ENCODE measurements at regions not wholly inside any gene's neighbourhood (a gene's known extent, or its start where the extent isn't known, plus 50 kb on each side); places are given as distances from the start of the nearest gene placed in this dataset.

DNA sequence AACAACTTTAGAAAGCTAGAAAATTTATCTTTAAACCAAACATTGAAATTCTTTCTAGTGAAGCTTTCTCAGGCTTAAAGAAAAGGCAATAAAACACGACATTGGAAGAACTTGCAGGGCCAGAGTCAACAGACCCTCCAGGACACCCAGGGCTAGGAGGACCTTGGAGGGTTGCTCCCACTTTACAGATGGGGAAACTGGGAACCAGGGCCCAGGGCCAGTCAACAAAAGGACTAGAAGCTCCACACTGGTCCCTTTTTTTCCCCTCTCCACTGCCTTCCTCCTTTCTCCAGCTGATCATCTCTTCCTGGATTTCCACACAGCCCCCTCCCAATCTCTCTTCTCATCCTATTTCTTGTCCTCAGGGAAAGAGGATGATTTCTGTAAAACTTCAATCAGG, 307.7 kb upstream of the CDH5 start:
- ChIA-PET CTCF (no interaction called here), POLR2A (no interaction called here)
- TF ChIP-seq HDGF (IDR thresholded peaks at IDR 0.05; ENCODE audit: borderline replicate concordance) (no peak), ARNT (IDR thresholded peaks at IDR 0.05) (no peak), FOXM1 (IDR thresholded peaks at IDR 0.05; ENCODE audit: borderline replicate concordance) (no peak), ZNF384 (IDR thresholded peaks at IDR 0.05) (no peak), TARDBP (IDR thresholded peaks at IDR 0.05) (no peak), LEF1 (IDR thresholded peaks at IDR 0.05; ENCODE audit: borderline replicate concordance) (no peak), NFRKB (IDR thresholded peaks at IDR 0.05) (no peak), L3MBTL2 (conservative IDR thresholded peaks at IDR 0.05) (no peak), FOXK2 (IDR thresholded peaks at IDR 0.05) (no peak), FOXA1 (IDR thresholded peaks at IDR 0.05) (no peak), SP1 (IDR thresholded peaks at IDR 0.05) (no peak), ELF4 (IDR thresholded peaks at IDR 0.05) (no peak), BHLHE40 (IDR thresholded peaks at IDR 0.05; ENCODE audit: borderline replicate concordance) (no peak), SUZ12 (IDR thresholded peaks at IDR 0.05) (no peak), CTBP1 (IDR thresholded peaks at IDR 0.05; ENCODE audit: borderline replicate concordance) (no peak)
- TF ChIP-seq, protein P1, sequence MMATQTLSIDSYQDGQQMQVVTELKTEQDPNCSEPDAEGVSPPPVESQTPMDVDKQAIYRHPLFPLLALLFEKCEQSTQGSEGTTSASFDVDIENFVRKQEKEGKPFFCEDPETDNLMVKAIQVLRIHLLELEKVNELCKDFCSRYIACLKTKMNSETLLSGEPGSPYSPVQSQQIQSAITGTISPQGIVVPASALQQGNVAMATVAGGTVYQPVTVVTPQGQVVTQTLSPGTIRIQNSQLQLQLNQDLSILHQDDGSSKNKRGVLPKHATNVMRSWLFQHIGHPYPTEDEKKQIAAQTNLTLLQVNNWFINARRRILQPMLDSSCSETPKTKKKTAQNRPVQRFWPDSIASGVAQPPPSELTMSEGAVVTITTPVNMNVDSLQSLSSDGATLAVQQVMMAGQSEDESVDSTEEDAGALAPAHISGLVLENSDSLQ (IDR thresholded peaks at IDR 0.05): no peak
- no peak for DNase-seq (ENCODE audit: extremely low spot score)

DNA sequence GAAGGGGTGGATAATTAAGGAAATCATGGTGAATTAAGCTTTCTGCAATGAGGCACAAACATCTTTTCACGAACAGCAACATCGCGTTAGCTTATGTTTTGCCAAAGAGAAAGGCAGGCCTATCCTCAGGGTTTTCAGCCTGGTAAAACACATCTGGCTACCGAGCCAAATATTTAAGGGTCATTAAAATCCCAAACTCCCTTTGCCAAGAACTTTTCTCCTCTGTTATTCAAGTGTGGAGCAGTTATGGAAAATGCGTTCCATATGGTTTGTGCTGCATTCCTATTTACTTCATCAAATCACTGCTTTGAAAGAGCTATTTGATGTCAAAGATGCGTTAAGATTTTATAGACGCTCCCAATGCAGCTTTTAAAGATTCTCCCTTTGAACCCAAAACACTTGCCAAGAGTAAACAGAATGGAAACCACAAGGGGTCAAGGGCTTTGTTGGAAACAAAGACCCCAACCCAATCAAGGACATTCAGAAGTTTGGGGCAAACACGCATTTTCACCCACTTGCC, 308.3 kb upstream of the CDH5 start:
- ChIA-PET POLR2A (no interaction called here), CTCF (no interaction called here)
- DNase-seq (ENCODE audit: extremely low spot score): no peak
- TF ChIP-seq, protein P1 (IDR thresholded peaks at IDR 0.05): no peak
- TF ChIP-seq CTBP1 (IDR thresholded peaks at IDR 0.05; ENCODE audit: borderline replicate concordance): no peak
- TF ChIP-seq ELF4 (IDR thresholded peaks at IDR 0.05): no peak
- TF ChIP-seq ARNT (IDR thresholded peaks at IDR 0.05): no peak
- TF ChIP-seq FOXM1 (IDR thresholded peaks at IDR 0.05; ENCODE audit: borderline replicate concordance): no peak
- TF ChIP-seq HDGF (IDR thresholded peaks at IDR 0.05; ENCODE audit: borderline replicate concordance): no peak
- no peak for TF ChIP-seq FOXK2 (IDR thresholded peaks at IDR 0.05)
- TF ChIP-seq LEF1 (IDR thresholded peaks at IDR 0.05; ENCODE audit: borderline replicate concordance): no peak
- TF ChIP-seq BHLHE40 (IDR thresholded peaks at IDR 0.05; ENCODE audit: borderline replicate concordance): no peak
- TF ChIP-seq ZNF384 (IDR thresholded peaks at IDR 0.05): no peak

DNA sequence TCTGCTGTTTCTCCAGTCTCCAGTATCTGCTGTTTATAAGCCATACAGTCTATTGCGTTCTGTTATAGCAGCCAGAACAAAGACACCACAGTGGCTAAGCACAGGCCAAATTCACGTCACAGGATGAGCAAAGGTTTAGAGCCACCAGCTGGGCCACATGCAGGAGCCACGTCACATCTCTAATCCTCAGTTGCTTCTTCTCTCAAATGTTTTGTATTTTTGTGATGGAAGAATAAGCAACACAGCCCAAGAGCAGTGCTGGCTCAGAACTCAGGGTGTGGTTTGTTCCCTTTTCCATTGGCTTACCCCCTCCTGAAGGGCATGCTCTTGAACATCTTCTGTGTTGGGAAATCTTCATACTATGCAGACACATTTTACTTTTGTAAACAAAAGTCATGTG, 309.4 kb upstream of the CDH5 start:
- ChIA-PET CTCF (no interaction called here), POLR2A (no interaction called here)
- DNase-seq (ENCODE audit: extremely low spot score): no peak
- no peak for TF ChIP-seq HDGF (IDR thresholded peaks at IDR 0.05; ENCODE audit: borderline replicate concordance)
- TF ChIP-seq NFRKB (IDR thresholded peaks at IDR 0.05): no peak
- TF ChIP-seq CTBP1 (IDR thresholded peaks at IDR 0.05; ENCODE audit: borderline replicate concordance): no peak
- no peak for TF ChIP-seq ARNT (IDR thresholded peaks at IDR 0.05)
- no peak for TF ChIP-seq ZNF384 (IDR thresholded peaks at IDR 0.05)
- no peak for TF ChIP-seq SUZ12 (IDR thresholded peaks at IDR 0.05)
- TF ChIP-seq L3MBTL2 (conservative IDR thresholded peaks at IDR 0.05): no peak
- TF ChIP-seq ELF4 (IDR thresholded peaks at IDR 0.05): no peak
- no peak for TF ChIP-seq FOXA1 (IDR thresholded peaks at IDR 0.05)
- no peak for TF ChIP-seq FOXM1 (IDR thresholded peaks at IDR 0.05; ENCODE audit: borderline replicate concordance)
- no peak for TF ChIP-seq LEF1 (IDR thresholded peaks at IDR 0.05; ENCODE audit: borderline replicate concordance)
- TF ChIP-seq, protein P1 (IDR thresholded peaks at IDR 0.05): no peak
- TF ChIP-seq BHLHE40 (IDR thresholded peaks at IDR 0.05; ENCODE audit: borderline replicate concordance): no peak
- TF ChIP-seq SP1 (IDR thresholded peaks at IDR 0.05): no peak
- no peak for TF ChIP-seq FOXK2 (IDR thresholded peaks at IDR 0.05)
- TF ChIP-seq TARDBP (IDR thresholded peaks at IDR 0.05): no peak

DNA sequence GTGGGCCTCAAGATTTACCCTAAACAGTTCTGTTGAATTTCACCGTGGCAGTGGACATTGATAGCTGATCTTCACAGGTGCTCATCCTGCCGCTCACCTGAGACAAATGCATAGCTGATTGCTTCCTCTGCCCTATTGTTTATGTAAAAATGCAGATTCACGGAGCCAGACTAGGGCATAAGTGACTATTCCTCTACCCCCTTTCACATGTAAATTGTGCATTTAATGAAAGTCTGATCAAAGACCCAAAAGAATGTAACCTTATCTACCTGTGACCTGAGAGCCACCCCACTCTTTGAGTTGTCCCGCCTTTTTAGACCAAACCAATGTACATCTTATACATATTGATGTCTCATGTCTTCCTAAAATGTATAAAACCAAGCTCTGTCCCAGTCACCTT, 312.4 kb upstream of the CDH5 start:
- ChIA-PET POLR2A (no interaction called here), CTCF (no interaction called here)
- no peak for DNase-seq (ENCODE audit: extremely low spot score)
- TF ChIP-seq TARDBP (IDR thresholded peaks at IDR 0.05) (no peak), BHLHE40 (IDR thresholded peaks at IDR 0.05; ENCODE audit: borderline replicate concordance) (no peak), ZNF384 (IDR thresholded peaks at IDR 0.05) (no peak), FOXM1 (IDR thresholded peaks at IDR 0.05; ENCODE audit: borderline replicate concordance) (no peak), LEF1 (IDR thresholded peaks at IDR 0.05; ENCODE audit: borderline replicate concordance) (no peak), HDGF (IDR thresholded peaks at IDR 0.05; ENCODE audit: borderline replicate concordance) (no peak), ELF4 (IDR thresholded peaks at IDR 0.05) (no peak), FOXK2 (IDR thresholded peaks at IDR 0.05) (no peak), CTBP1 (IDR thresholded peaks at IDR 0.05; ENCODE audit: borderline replicate concordance) (no peak), ARNT (IDR thresholded peaks at IDR 0.05) (no peak), SUZ12 (IDR thresholded peaks at IDR 0.05) (no peak), SP1 (IDR thresholded peaks at IDR 0.05) (no peak), FOXA1 (IDR thresholded peaks at IDR 0.05) (no peak), L3MBTL2 (conservative IDR thresholded peaks at IDR 0.05) (no peak), NFRKB (IDR thresholded peaks at IDR 0.05) (no peak)
- TF ChIP-seq, protein P1 (IDR thresholded peaks at IDR 0.05): no peak

DNA sequence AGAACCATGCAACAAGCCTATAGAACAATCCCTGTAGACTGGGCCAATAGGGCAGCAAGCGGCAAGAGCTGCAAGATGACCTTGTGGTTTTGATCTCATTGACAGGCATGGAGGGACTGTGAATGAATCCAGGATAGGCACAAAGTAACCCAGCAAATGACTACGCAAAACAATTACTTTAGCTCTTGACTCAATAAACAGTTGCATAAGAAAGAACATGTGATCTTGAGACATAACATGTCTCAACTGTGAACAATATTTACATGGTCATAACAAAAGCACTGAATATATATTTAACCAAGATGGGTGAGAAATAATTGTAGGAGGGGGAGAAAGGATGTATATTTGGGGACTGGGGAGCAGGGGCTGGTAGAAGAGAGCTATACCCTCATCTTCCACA, 313.7 kb upstream of the CDH5 start:
- POLR2A ChIA-PET: no interaction called here
- DNase-seq (ENCODE audit: extremely low spot score): no peak

More for the DNA sequence above, 313.7 kb upstream of the CDH5 start:
- TF ChIP-seq L3MBTL2 (conservative IDR thresholded peaks at IDR 0.05) (no peak), SP1 (IDR thresholded peaks at IDR 0.05) (no peak), SUZ12 (IDR thresholded peaks at IDR 0.05) (no peak), TARDBP (IDR thresholded peaks at IDR 0.05) (no peak), ARNT (IDR thresholded peaks at IDR 0.05) (no peak), ELF4 (IDR thresholded peaks at IDR 0.05) (no peak), HDGF (IDR thresholded peaks at IDR 0.05; ENCODE audit: borderline replicate concordance) (no peak), BHLHE40 (IDR thresholded peaks at IDR 0.05; ENCODE audit: borderline replicate concordance) (no peak), FOXA1 (IDR thresholded peaks at IDR 0.05) (no peak), NFRKB (IDR thresholded peaks at IDR 0.05) (no peak), FOXM1 (IDR thresholded peaks at IDR 0.05; ENCODE audit: borderline replicate concordance) (no peak), ZNF384 (IDR thresholded peaks at IDR 0.05) (no peak), LEF1 (IDR thresholded peaks at IDR 0.05; ENCODE audit: borderline replicate concordance) (no peak)
- TF ChIP-seq, protein P1 (IDR thresholded peaks at IDR 0.05): no peak
- CTCF ChIA-PET: interaction anchor here (0.6 kb wide), 1 partner anchor 15 kb away, joined by 3 read pairs; no protein-coding TSS in a partner anchor

All from HEK293T (cell line).